Bronchial epithelial cell (primary cell): ENCODE measurements at regions not wholly inside any gene's neighbourhood (a gene's known extent, or its start where the extent isn't known, plus 50 kb on each side); places are given as distances from the start of the nearest gene placed in this dataset.

Experiments used
- DNase-seq: peaks from one replicate; pipeline ENCODE4 v3.0.0-alpha.2; 2010; ENCODE audit warnings: low read depth
- FAIRE-seq: peaks from 2 replicates; lab custom pipeline; 2011; peaks lifted over from hg19 to GRCh38; lab: Jason Lieb, UNC
- H3K27me3 ChIP-seq: 2 replicates; pipeline ENCODE4 v1.5.1; 2011; ENCODE audit warnings: low read length; ENCODE audit not compliant: control insufficient read depth, insufficient read depth
- H3K36me3 ChIP-seq: 2 replicates; pipeline ENCODE4 v1.5.1; 2011; ENCODE audit warnings: low read length; ENCODE audit not compliant: control insufficient read depth, insufficient read depth
- H3K4me3 ChIP-seq: 2 replicates; pipeline ENCODE4 v1.5.1; 2011; ENCODE audit warnings: mild to moderate bottlenecking, low read depth, low read length, control low read depth
- CTCF ChIP-seq: IDR thresholded peaks from 2 replicates; pipeline ENCODE4 v1.5.1; 2011; ENCODE audit warnings: mild to moderate bottlenecking, moderate library complexity, low read length, control low read depth, inconsistent platforms; ENCODE audit not compliant: insufficient read depth, severe bottlenecking

- Histone ChIP-seq H3K27me3 (no peaks in the 10 kb centered on the region), H3K4me3 (no peak overlapping the region), H3K36me3 (no peaks in the 10 kb centered on the region)
- FAIRE-seq, result no peak
- no peak for DNase-seq
- TF ChIP-seq CTCF, result no peak
Observed at GRCh38 chr2:126222278-126222677, 433.7 kb upstream of the GYPC start.

- no peaks in the 10 kb centered on the region for H3K27me3 ChIP-seq
- no peaks in the 10 kb centered on the region for H3K36me3 ChIP-seq
- FAIRE-seq (no peak), DNase-seq (no peak)
- no peak for TF ChIP-seq CTCF
- no peak overlapping the region for H3K4me3 ChIP-seq
Observed at GRCh38 chr2:126224776-126225175, 431.2 kb upstream of the GYPC start.

GRCh38 chr2:126227250-126227649 is 428.7 kb upstream of the GYPC start:
- H3K4me3 ChIP-seq, result no peak overlapping the region
- H3K27me3 ChIP-seq, result no peaks in the 10 kb centered on the region
- no peak for FAIRE-seq
- no peak for DNase-seq
- H3K36me3 ChIP-seq, result no peaks in the 10 kb centered on the region
- no peak for TF ChIP-seq CTCF

- no peaks in the 10 kb centered on the region for H3K27me3 ChIP-seq
- FAIRE-seq, result no peak
- no peak overlapping the region for H3K4me3 ChIP-seq
- TF ChIP-seq CTCF, result no peak
- DNase-seq, result no peak
- no peaks in the 10 kb centered on the region for H3K36me3 ChIP-seq
Observed at GRCh38 chr2:126228531-126228930, 427.4 kb upstream of the GYPC start.

- DNase-seq, result no peak
- FAIRE-seq, result no peak
- no peaks in the 10 kb centered on the region for H3K27me3 ChIP-seq
- no peaks in the 10 kb centered on the region for H3K36me3 ChIP-seq
- no peak overlapping the region for H3K4me3 ChIP-seq
- TF ChIP-seq CTCF, result no peak
Observed at GRCh38 chr2:126238251-126238650, 417.7 kb upstream of the GYPC start.

GRCh38 chr2:126239320-126239955 is 416.5 kb upstream of the GYPC start:
- Histone ChIP-seq H3K27me3 (no peaks in the 10 kb centered on the region), H3K36me3 (no peaks in the 10 kb centered on the region), H3K4me3 (no peak overlapping the region)
- FAIRE-seq (no peak), DNase-seq (no peak)
- TF ChIP-seq CTCF, result no peak
